NCI-H1048 (cell line): ENCODE measurements at regions not wholly inside any gene's neighbourhood (a gene's known extent, or its start where the extent isn't known, plus 50 kb on each side); places are given as distances from the start of the nearest gene placed in this dataset.

Source experiments
- DNase-seq: peaks from one replicate; lab custom pipeline; 2025; lab: John Stamatoyannopoulos, UW

DNA sequence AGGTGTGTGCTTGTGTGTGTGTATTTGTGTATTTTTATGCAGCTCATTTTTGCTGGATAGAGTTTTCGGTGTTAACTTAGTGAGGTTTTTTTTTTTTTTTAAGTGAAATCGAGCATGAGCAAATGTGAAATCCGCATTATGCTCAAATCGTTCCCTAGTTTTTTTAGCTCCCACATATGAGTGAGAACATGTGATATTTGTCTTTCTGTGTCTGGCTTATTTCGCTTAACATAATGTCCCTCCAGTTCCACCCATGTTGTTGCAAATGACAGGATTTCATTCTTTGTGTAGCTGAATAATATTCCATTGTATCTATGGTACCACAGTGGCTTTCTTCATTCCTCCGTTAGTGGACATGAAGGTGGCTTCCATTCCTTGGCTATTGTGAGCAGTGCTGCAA, 1103.3 kb upstream of the EEF2KMT start:
- DNase-seq, result no peak

DNA sequence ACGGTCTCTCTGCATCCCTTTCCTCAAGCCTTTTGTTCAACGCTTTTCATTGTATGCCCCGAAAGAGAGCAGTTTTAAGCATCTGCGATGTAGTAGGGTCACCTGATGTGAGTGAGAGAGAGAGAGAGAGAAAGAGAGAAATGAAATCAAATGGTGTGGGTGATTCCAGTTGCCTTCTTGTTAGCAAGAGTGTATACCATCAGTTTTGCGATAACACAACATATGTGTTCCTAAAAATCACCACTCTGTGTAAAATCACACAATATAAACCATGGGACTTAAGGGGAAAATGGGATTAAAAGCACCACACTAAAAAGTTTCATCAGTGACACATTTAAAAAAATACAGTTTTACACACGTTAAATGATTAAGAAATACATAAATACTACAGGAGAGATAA, 1102.7 kb upstream of the EEF2KMT start:
- DNase-seq, result no peak

- no peak for DNase-seq
These were observed 1098.4 kb upstream of the EEF2KMT start for GRCh38 chr16:6195966-6196365.

- no peak for DNase-seq
These were observed 1096.1 kb upstream of the EEF2KMT start for GRCh38 chr16:6193718-6194117.

DNA sequence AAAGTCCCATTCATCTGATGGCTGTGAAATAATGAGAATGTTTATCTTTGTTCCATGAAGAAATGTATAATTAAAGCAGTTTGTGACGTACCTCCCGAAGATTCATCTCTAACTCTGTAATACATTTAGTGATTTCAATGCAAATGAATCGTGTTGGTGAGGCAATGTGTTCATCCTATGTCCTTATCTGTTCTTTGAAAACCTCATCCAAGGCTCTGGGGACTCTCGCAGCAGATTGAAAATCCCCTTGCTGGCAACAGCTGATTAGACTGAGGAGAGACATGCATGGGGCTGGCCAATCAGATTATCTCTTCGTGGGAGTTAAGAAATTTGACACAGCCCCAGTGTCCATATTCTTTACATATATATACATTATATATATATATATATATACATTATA, 1095.4 kb upstream of the EEF2KMT start:
- no peak for DNase-seq

GRCh38 chr16:6192532-6192931, 1094.9 kb upstream of the EEF2KMT start:
- DNase-seq, result no peak

DNA sequence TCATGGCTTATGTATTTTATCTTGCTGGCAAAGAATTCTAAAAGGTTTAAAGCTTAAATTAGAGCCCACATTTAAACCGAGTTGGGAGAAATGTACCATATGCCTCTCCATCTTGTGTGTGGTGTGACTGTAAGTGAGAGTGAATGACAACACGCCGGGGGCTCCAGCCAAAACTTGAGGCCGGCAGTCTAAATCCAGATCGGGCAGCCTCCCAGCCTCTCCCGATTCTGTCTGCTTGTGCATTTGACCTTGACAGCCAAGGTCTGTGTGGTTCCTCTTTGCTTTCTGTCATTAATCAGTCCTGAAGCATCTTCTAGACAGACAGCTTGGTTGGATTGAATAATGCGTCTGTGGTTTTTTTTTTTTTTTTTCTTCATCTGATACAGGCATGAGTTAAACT, 1093.2 kb upstream of the EEF2KMT start:
- no peak for DNase-seq

DNA sequence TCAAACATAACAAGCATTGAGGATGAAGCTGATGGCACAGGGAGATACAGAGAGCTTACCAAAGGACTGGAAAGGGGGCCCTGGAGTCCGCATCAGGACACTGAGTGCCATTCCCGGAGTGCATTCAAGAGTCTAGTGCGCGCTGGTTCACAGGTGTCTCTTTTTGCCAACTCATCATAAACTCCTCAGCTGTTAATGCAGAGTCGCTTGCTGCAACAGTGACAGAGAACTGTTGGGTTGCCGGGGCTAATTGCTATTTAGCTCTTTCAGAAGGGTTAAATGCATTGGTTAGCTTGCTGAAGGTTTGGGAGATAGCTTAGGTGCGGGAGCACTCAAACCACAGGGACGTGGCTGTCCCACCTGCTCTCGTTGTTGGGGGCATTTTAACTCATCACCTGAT, 1091.6 kb upstream of the EEF2KMT start:
- no peak for DNase-seq

DNA sequence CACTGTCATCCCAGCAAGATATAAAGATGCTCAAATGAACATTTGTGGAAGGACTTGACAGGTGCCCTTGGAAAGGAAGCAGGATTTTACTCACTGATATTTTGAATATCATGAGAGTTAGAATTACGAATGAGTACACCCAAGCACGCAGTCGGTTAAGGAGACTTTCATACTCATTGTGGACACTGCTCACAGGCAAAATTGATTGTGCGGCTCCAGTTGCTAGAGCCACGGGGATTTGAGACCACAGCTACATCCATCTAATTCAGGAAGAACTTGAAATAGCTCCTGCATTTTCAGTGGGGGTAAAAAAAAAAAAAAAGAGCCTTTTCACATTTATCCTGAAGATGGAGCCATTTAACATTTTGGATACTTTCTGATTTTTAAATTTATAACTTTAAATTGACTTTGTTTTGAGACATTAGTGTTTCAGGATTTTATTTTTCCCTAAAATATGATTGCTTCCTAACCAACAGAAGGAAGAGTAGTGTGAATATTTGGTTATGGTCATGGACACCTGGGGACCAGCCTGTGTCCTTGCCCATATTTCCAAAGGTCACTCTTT, 1080.1 kb upstream of the EEF2KMT start:
- no peak for DNase-seq

- DNase-seq, result no peak
These were observed 1072.4 kb upstream of the EEF2KMT start for GRCh38 chr16:6170022-6170421.

- DNase-seq, result no peak
These were observed 1067.9 kb upstream of the EEF2KMT start for GRCh38 chr16:6165330-6165979.

DNA sequence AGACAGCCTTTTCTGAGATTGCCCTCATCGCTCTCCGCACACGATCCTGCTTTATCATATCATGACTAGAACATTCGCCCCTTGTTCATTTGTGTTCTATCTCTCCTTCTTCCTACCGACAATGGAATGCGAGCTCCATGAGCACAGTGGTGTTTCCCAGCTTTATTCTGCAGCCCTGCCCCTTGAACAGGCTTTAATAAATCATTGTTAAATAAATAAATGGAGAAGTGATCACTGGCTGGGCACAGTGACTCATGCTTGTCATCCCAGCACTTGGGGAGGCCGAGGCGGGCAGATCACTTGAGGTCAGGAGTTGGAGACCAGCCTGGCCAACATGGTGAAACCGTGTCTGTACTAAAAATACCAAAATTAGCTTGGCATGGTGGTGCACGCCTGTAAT, 1063.3 kb upstream of the EEF2KMT start:
- no peak for DNase-seq

DNA sequence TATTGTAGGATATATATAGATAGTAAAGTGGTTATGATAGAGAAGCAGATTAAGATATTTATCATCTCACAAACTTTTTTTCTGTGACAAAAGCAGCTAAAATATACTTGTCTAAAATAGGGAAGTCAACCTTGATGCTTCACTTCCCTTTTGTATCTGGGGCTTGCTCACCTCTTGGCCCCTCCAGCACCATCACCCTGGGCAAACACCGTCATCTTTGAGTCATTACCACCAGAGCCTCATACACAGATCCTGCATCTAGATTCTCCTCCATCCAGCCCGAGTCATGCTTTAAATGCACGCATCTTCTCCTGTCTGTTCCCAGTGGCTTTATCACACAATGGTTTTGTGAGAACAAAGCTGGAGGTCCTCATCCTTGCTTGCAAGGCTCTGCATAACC, 1062.7 kb upstream of the EEF2KMT start:
- no peak for DNase-seq

GRCh38 chr16:6157806-6158205, 1060.2 kb upstream of the EEF2KMT start:
- no peak for DNase-seq

GRCh38 chr16:6155271-6155670, 1057.7 kb upstream of the EEF2KMT start:
- no peak for DNase-seq

- DNase-seq, result no peak
These were observed 1056.3 kb upstream of the EEF2KMT start for GRCh38 chr16:6153901-6154300.

GRCh38 chr16:6149031-6149430, 1051.4 kb upstream of the EEF2KMT start:
- no peak for DNase-seq

- DNase-seq, result no peak
These were observed 1050.8 kb upstream of the EEF2KMT start for GRCh38 chr16:6148361-6148760.

- no peak for DNase-seq
These were observed 1049.4 kb upstream of the EEF2KMT start for GRCh38 chr16:6146874-6147425.

GRCh38 chr16:6146356-6146755, 1048.8 kb upstream of the EEF2KMT start:
- no peak for DNase-seq

DNA sequence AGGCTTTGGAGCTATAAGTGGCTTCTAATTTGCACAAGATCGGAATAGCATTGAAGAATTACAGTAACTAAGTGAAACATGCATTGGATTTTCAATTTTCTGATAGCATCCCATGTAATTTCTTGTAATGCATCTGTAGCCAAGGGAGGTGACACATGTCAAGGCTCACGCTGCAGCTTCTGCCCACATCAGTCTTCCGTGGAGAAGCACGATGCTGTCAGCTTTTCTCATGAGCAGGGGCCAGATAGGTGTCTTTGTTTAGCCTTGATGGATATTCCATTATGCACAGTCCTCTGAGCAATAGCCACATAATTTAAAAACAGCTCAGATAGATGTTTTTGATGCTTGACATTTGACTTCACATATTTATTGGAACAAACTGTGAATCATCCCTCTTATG, 1046.9 kb upstream of the EEF2KMT start:
- DNase-seq, result no peak

DNA sequence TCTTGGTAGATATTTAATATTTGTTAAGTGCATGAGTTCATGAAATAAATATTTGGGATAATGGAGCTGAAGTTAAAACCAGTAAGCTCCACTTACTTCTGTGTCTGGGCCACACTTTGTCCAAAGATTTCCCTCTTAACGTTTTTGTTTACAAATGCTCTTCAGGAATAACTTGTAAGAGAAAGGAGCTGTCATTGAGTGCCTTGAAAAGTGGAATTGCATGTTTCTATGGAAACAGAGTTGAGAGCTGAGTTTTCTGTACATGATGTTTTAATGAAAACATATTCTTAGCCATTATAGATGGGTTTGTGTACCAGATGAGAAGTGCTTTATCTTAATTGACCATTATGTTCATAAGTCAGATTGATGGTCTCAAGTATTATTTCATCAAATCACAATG, 1045.4 kb upstream of the EEF2KMT start:
- no peak for DNase-seq

GRCh38 chr16:6133009-6133557, 1035.5 kb upstream of the EEF2KMT start:
- DNase-seq, result no peak

DNA sequence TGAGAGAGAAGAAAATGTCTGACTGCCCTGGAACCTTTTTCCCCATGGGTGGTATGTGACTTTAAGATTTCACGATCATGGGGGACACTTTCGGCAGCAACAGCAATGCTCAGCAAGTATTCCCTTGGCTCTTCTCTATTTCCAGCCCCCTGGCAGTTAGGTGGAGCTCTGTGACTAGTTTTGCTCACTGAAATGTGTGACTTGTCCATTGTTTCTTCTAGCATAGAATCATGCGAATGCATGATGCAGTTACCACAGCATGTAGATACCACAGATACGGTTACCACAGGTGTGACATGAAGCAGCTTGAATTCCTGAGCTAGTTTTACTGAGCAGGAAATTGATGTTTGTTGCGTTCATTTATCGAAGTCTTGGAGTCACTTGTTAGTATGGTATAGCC, 1034.5 kb upstream of the EEF2KMT start:
- DNase-seq, result no peak
